Activated CD4-positive, alpha-beta T cell treated with anti-CD3 and anti-CD28 coated beads, Interleukin-2, Interleukin-6, amounts not matched to agents 100 ng/mL and 50 ng/mL, durations not matched to agents 16 hours and 8 hours (primary cell): ENCODE measurements at regions not wholly inside any gene's neighbourhood (a gene's known extent, or its start where the extent isn't known, plus 50 kb on each side); places are given as distances from the start of the nearest gene placed in this dataset.
"Not testable (repeated sequence)": the region's sequence is repeated elsewhere in the genome, so short reads cannot be mapped to it uniquely, and the experiment has no call there.

Experiments
- DNase-seq: peaks from one replicate; pipeline ENCODE4 v3.0.0-alpha.2; 2020

DNA sequence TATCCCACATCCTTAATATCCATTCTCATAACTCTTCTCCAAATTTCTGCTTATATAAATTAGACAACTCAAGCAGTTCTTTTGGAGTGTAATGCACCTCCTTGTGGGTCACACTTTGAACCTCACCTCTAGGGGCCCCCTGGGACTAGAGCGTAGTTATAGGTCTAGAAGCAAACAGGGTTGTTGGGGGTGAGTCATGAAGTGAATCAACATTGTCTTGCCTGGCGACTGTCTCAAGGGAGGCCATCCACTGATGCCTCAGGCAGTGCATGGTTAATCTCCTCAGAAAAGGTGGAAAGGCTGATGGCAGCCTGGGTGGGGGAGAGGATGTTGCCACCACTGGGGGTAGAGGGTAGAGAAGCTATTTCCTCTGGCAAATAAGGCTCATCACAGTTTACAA, 129.1 kb downstream of the TNFRSF21 start:
- no peak for DNase-seq

DNA sequence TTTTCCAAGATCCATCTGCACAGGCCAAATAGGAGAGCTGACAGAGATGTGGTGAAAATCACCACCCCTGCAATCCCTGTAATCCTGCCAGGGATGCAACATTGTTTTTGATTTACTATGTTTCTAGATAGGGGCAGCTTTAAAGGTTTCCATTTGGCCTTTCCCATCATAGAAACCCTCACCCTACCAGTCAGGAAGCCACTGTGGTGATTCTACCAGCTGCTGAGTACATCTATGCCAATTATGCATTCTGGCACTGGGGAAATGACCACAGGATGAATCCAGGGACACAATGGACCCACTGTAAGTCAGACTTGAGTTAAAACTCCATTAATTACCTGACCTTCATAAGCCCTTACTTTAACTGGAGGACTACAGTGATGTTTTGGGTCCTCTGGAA, 130.4 kb downstream of the TNFRSF21 start:
- no peak for DNase-seq

DNA sequence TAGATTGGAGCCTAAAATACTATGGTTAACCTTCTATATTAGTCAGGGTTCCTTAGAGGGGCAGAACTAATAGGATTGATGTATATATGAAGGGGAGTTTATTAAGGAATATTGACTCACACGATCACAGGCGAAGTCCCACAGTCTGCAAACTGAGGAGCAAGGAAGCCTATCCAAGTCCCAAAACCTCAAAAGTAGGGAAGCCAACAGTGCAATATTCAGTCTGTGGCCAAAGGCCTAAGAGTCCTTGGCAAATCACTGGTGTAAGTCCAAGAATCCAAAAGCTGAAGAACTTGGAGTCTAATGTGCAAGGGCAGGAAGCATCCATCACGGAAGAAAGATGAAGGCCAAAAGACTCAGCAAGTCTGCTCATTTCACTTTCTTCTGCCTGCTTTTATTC, 133.5 kb upstream of the ADGRF1 start:
- no peak for DNase-seq

DNA sequence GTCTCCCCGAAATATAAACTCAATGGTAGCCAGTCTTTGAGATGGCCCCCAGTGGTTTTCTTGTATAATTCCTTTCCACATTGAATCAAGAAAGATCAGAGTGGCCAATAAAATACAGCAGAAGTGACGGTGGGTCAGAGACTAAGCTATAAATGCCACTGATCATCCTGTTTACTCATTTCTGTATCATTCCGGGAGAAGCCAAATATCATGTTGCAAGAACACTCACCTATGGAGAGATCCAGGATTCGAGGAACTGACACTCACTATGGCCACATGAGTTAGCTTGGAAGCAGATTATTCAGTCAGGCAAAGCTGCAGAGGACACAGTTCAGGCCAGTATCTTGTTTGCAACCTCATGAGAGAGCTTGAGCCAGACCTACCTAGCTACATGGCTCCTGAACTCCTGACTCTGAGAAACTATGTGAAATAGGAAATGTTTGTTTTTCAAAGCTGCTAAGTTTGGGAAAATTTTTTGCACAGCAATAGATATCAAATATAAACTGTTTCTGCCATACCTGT, 132.4 kb upstream of the ADGRF1 start:
- no peak for DNase-seq

DNA sequence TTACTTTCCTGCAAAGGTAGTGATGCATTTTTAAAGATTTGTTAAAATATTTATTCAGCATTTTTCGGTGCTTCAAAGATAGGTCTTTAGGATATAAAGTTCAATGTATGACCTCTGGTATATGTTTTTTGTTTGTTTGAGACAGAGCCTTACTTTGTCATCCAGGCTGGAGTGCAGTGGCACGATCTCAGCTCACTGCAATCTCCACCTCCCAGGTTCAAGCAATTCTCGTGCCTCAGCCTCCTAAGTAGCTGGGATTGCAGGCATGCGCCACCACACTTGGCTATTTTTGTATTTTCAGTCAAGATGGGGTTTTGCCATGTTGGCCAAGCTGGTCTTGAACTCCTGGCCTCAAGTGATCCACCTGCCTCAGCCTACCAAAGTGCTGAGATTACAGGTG, 131.9 kb upstream of the ADGRF1 start:
- not testable (repeated sequence) for DNase-seq

DNA sequence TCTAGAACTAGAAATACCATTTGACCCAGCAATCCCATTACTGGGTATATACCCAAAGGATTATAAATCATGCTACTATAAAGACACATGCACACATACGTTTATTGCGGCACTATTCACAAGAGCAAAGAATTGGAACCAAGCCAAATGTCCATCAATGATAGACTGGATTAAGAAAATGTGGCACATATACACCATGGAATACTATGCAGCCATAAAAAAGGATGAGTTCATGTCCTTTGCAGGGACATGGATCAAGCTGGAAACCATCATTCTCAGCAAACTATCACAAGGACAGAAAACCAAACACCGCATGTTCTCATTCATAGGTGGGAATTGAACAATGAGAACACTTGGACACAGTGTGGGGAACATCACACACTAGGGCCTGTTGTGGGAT, 131.0 kb upstream of the ADGRF1 start:
- DNase-seq: not testable (repeated sequence)

DNA sequence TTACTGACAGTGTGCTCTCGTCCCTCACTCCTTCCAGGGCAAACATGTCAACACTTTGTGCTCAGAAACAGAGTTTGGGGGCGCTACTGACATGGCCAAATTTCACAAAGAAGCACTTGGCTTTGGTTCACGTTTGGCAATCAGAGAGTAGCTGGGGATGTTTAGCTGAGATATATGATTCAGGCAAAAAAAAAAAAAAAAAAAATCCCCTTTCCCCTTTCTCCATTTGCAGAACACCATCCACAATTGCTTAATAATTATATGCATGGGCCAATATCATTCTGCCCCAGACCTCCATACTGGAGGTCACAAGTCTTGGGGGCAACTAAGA, 128.4 kb upstream of the ADGRF1 start:
- no peak for DNase-seq

DNA sequence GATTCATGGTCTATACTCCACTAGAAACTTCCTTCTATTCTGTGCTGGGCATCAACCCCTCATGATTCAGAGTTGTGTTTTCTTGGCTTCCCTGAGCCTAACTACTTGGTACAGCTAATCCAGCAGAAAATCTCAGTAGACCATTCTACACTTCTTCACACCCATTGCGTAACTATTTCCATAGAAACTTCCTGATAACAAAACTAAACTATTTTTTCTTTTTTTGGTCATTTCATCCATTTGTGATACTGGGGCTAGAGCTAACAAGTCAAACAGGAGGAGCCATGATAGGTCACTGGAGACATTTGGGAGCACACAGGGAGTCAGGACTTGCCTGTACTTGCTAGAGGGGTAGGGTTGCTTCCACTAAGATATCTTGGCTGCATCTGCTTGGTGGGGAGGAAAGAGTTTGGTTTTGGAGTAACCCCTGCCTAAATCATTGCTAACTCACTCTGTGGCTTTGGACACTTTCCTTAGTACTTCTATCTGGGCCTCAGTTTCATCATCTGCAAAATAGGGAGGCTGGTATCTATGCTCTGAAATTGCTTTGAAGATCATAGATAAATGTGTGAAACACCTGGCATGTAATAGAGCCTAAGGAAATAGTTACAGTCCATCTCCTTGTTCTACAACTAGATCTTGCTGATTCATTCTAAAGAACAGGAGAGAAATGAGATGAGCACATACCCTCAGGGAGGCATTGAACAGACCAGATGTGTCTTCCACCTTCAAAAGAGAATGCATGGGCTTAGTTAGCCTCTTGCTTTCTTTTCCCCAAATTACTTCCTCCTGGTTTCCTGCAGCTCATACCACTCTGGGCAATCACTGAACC, 127.9 kb upstream of the ADGRF1 start:
- no peak for DNase-seq

DNA sequence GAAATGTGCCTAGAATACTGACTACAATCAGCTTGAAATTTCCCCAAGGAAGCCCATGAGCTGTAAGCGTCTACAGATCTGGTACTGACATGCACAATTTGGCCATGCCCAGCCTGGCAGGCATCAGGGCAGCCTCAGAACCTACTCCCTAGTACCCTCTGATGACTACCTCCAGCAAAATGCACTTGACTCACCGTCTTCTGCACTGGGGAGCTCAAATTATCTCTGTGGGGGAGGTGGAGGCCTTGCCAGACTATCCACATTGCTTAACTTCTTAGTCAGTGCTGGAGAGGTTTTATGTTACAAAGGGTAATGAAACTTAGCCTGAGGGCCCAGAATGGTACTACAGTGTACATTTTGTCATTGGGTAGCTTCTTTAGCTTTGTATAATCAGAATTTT, 126.0 kb upstream of the ADGRF1 start:
- DNase-seq: no peak

DNA sequence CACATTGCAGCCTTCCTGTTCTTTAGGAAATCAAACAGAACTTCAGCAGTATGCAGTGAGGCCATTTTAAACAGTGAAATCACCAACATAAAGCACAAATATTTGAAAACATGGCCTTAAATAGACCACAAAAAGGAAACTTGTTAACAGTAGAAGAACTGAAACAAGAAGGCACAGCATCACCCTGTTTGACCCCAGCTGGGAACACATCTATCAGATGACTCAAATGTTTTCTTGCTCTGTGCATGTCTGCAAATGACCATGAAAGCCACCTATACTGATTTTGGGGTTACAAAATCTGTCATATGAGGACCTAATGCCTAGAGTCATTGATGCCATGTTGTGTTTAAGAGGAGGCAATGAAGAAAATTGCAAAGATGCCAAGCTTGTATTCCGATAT, 123.8 kb upstream of the ADGRF1 start:
- no peak for DNase-seq

DNA sequence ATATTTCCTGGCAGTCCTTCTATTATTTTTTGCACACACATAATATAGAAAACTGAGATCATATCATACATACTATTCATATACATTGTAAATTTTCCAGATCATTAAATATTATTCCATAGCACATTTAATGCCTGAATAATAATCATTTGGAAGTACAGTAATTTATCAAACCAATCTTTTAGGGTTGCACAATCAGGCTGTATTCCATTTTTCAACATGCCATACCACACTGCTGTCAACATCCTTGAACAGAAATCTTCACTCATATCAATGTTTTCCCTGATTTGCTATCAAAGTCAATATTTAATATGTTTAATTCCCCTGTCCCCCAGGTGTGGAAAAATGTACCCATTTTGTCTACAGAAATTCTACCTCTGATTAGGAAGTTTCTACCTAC, 122.7 kb upstream of the ADGRF1 start:
- no peak for DNase-seq

DNA sequence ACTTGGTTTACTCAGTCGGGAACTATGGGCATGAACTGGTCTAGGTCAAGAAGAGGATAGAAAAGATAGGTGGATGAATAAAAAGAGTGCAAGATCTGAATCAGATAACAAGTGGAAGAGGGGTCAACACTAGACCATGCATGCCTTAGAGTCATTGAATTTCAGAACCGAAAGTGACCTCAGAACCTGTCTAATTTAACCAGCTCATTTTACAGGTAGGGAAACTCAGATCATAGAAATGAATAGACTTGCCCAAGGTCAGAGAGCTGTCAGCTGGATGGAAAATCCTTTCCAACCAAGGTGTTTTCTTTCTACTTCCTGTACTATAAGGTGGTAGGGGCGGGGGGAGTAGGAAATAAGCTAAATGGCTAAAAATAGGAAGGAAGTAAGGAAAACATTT, 121.4 kb upstream of the ADGRF1 start:
- no peak for DNase-seq

DNA sequence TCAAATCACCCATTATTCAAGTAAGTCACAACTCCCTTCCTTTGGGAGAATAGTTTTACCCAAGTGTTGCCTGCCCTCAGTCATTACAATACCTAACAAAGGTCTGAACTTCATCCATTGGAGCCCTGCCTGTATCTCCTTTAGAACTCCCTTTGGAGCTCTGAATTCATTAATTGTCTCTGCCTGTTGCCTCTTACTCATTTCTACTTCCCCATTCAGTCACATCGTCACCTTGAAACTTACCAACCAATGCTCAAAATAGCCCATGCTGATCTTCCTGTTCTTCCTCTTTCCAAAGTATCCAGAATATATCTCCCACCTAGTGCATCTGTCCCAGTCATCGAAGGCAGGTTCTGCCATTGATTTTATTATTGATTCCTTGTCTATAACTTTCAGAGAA, 120.7 kb upstream of the ADGRF1 start:
- no peak for DNase-seq

DNA sequence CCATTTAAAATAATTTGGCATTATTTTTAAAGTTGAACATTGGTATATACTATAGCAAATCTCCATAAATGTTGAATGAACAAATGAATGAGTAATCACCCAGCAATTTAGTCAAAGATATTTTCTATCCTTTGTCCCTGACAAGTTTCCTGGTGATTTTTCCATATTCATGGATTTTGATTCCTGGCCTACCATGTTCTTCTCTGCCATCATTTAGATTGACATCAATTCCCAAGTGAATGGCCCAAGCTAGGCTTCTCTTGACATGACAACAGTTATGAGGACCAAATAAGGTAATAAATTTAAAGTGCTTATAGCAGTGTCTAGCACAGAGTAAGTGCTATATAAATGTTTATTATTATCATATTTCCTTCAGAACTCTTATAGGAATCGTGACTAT, 120.1 kb upstream of the ADGRF1 start:
- DNase-seq: no peak

DNA sequence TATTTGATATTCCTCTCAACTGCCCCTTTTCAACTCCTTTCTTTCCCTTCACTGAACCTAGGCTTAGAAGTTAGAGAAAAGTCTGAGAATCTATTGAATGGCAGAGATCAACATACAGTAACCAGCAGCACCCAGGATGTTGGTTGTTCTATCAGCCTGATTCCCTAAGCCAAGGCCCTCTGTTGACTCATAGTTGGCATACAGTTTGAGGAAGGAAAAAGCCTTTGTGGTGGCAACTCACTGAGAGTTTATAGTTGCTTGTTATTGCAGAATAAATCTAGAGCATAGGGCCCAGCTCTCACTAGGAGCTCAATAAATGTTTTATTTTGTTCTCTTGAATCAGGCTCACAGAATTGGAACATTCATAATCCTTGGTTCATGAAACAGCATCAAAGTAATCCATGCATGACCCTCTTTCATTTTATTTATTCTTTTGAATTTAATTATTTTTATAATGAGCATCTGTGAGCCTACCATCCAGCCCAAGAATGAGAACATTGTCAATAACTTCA, 119.1 kb upstream of the ADGRF1 start:
- DNase-seq: no peak

DNA sequence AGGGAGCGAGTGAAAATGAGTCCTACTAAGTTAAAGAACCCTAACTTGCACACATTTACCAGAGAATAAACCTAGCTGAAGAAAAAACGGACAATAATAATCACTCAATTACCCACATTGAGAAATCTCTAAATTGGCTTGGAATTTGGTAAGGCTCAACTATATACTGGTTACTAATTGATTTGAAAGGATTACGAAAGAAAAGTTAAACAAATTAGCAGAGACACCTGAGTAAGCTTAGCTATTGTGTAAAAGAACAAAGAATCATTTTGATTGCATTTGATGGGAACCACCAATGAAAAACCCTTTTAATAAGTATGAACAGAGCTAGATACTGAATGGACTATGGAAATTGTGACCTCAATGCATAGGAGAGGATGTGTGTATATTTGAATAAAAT, 118.6 kb upstream of the ADGRF1 start:
- no peak for DNase-seq

DNA sequence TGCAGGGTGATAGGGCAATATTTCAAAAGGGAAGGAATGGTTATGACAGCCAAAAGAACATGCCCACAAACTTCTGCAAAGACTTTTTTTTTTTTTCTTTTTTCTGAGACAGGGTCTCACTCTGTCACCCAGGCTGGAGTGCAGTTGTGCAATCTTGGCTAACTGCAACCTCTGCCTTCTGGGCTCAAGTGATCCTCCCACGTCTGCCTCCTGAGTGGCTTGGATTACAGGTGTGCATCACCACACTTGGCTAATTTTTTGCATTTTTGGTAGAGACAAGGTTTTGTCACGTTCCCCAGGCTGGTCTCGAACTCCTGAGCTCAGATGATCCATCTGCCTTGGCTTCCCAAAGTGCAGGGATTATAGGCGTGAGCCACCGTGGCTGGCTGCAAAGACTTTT, 117.6 kb upstream of the ADGRF1 start:
- no peak for DNase-seq

DNA sequence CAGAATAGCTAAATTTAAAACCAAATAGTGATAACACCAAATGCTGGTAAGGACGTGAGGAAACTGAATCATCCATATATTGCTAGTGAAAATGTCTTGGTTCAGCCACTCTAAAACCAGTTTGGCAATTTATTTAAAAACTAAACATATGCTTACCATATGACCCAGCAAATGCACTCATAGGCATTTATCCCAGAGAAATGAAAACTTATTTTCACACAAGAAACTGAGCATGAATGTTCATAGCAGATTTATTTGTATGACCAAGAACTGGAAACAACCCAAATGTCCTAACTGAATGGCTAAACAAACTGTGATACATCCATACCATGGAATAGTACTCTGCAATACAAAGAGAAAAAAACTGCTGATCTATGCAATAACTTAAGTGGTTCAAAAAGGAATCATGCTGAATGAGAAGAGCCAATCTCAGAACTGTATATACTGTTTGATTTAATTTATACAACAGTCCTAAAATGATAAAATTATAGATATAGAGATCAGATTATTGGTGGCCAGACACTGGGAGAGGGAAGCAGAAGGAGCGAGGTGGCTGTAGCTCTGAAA, 115.6 kb upstream of the ADGRF1 start:
- no peak for DNase-seq

DNA sequence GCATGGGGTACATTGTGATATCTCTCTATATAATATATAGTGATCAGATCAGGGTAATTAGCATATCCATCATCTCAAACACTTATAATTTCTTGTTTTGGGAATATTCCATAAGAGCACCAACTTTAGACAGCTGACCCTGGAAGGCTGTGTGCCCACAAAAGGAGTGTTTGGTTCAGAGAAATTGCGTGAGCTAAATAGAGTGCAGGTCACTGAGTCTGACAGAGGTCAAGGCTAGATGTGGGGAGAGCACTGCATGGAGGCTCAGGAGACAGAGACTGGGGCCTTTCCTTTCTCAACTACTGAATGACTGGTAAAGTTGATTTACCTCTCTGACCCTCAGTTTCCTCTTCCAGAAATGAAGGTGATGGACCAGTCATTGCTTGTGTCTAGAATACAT, 114.9 kb upstream of the ADGRF1 start:
- no peak for DNase-seq

DNA sequence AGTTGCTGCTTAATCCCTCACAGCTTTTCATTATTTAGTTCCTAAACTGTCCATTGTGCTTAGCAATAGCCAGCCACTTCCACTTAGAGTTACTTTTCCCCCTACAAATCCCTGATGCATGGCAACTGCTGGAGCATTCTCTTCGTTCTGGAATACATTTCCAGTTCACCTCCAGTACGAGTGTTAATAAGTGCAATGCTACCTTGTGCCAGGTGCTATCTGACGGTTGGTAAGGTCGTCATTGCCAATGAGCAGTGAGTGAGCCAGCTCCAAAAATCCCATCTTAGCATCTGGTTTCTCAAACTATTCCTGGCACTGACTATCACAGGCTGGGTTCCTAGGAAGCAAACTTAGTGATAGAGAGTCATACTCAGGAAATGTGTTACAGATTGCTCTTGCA, 114.1 kb upstream of the ADGRF1 start:
- DNase-seq: no peak

DNA sequence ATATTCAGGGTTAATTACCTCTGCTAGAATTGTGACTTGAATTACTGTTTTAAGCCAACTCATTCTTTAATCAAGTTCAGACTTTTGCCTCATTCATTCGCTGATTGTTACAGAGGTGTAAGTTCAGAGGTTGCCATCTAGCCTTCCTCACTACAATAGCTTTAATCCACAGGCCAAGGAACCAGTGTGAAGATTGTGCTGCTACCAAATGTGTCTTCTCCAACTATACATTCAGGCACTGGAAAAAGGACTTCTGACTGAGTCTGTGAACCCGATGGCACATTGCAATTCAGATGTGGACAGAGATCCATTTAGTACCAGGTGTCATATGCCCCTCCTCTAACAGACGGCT, 111.2 kb upstream of the ADGRF1 start:
- DNase-seq: no peak

DNA sequence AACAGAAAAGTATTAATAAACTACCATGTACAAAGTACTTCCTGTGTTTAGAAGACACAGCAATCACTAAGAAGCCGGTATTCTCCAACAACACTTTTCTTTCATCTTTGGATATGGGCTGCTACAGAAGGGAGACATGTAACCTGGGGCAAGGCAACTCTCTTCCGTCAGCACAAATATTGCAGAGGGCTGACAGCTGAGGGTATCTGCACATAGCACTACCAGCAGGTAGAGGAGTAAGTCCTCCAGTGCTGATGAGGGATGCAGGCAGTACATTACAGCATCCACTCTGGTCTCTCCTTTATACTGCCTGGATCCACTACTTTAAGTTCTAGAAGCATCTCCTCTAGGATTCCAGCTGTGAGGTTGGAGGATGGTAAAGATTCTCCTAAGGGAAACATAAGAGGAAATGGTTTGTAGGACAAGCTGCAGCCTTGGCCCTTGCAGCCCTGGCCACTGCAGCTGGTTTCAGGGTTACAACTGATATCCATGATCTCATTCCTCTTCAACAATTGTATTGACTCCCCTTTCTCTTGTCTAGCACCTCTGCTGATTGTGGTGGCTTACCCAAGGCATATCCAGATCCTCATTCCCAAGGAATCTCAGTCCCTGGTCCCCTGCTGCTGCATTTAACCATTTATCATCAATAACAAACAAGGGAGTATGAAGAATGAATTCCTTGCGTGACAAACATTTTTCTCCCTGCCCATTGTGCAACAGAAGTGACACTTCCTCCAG, 110.7 kb upstream of the ADGRF1 start:
- no peak for DNase-seq

DNA sequence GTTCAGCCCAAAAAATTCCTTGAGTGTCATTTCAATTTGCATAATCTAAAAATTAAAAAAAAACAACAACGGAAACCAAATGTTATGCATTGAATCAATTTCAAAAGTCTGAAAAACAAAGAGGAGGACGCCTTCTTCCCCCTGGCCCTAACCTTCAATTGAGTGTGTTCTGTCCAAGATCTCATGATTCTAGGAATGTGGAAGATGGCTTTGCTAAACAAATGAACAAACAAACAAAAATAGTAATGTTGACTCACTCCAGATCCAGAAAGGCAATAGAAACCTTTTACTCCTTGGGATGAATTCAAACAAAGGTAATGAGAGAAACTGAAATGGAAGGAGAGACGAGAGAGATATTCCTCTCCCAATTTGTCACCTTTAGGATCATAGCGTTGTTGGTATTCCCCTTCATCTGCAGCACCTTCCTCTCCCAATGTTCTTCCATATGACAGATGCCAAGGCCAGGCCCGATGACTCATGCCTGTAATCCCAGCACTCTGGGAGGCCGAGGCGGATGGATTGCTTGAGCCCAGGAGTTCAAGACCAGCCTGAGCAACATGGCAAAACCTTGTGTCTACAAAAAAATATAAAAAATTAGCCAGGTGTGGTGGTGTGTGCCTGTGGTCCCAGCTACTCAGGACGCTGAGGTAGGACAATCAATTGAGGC, 109.2 kb upstream of the ADGRF1 start:
- no peak for DNase-seq

DNA sequence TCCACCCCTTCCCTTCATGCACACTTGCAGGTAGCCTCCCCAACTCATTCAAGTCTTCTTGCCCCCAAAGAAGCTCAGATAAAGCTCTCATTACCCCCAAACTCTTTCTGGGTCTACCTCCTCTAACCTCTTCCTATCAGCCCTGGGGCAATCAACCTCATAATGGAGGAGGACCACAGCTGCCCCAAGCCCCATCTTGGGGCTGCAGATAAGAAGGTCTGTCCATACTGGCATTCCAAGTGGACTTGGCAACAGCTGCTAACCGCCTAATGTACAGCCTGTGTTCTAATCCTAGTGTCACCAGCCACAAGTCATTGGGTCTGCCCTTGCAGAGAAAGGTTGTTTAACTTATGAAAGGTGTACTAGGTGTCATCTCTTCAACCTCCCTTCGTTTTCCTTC, 107.4 kb upstream of the ADGRF1 start:
- DNase-seq: no peak
